Small intestine (tissue), 7 donors: ENCODE measurements at regions not wholly inside any gene's neighbourhood (a gene's known extent, or its start where the extent isn't known, plus 50 kb on each side); places are given as distances from the start of the nearest gene placed in this dataset.
A peak's percentile ranks its signal among the peaks of the same experiment; 100 is the strongest.
"Not testable (repeated sequence)": the region's sequence is repeated elsewhere in the genome, so short reads cannot be mapped to it uniquely, and the experiment has no call there.

ENCODE experiments used
- DNase-seq, 2 donors: peaks; one replicate each; pipeline versions ENCODE4 v3.0.0 to v3.0.0-alpha.2; 2013
- FAIRE-seq: peaks from 2 replicates; lab custom pipeline; 2012; peaks lifted over from hg19 to GRCh38; lab: Jason Lieb, UNC
- H3K27ac ChIP-seq, 3 donors: one replicate each; pipeline ENCODE4 v1.5.1; 2013; ENCODE audit warnings: low read length in 2 of 3, mild to moderate bottlenecking in 2 of 3, control low read depth in 1 of 3, inconsistent platforms in 1 of 3, low read depth in 1 of 3, moderate library complexity in 1 of 3
- H3K27me3 ChIP-seq, 3 donors: one replicate each; pipeline ENCODE4 v1.6.1; 2013; ENCODE audit warnings: low read length in 3 of 3, inconsistent platforms in 1 of 3; ENCODE audit not compliant: control insufficient read depth in 3 of 3, insufficient read depth in 3 of 3
- H3K36me3 ChIP-seq, 3 donors: one replicate each; pipeline ENCODE4 v1.6.1; 2013; ENCODE audit warnings: low read length in 3 of 3, inconsistent platforms in 1 of 3, low read depth in 1 of 3, mild to moderate bottlenecking in 1 of 3, moderate library complexity in 1 of 3; ENCODE audit not compliant: control insufficient read depth in 3 of 3, insufficient read depth in 2 of 3
- H3K4me1 ChIP-seq, 3 donors: one replicate each; pipeline ENCODE4 v1.6.1; 2013; ENCODE audit warnings: low read length in 2 of 3, inconsistent platforms in 1 of 3, low read depth in 1 of 3, mild to moderate bottlenecking in 1 of 3, moderate library complexity in 1 of 3; ENCODE audit not compliant: control insufficient read depth in 3 of 3, insufficient read depth in 2 of 3
- H3K4me3 ChIP-seq, 3 donors: one replicate each; pipeline ENCODE4 v1.5.1; 2013; ENCODE audit warnings: low read length in 3 of 3, control low read depth in 1 of 3, inconsistent platforms in 1 of 3, low read depth in 1 of 3, mild to moderate bottlenecking in 1 of 3, moderate library complexity in 1 of 3
- H3K9me3 ChIP-seq, 2 donors: one replicate each; pipeline ENCODE4 v1.6.1; 2013; ENCODE audit warnings: low read depth in 1 of 2, low read length in 1 of 2; ENCODE audit not compliant: control insufficient read depth in 2 of 2, insufficient read depth in 1 of 2
- WGBS, 3 donors: extraction: QIAGEN DNeasy Blood & Tissue Kit; methylation state at CpG; one replicate each; pipeline ENCODE4 v1.1.7; 2013; 5-methylcytosine and 5-hydroxymethylcytosine counted together
- donor health status: healthy with polysubstance abuse.
- donor health status: control.
- donor health status: control.
- donor health status: Bipolar disorder and iron deficiency.
- donor health status: healthy.

GRCh38 chr10:125415006-125415633, 254.8 kb upstream of the CTBP2 start:
- H3K9me3 ChIP-seq, result peaks cover 0 to 2% of the 10 kb centered on the region in 2 donors
- H3K4me3 ChIP-seq, result no peak overlapping the region
- H3K36me3 ChIP-seq, result no peaks in the 10 kb centered on the region
- WGBS, 3 donors, result 19 to 32% (median 30%) methylated on average over 16 of the region's 16 CpGs
- DNase-seq (peak in 1 of 2 donors; percentile 20), FAIRE-seq (no peak)
- no peak overlapping the region for H3K27ac ChIP-seq
- no peaks in the 10 kb centered on the region for H3K27me3 ChIP-seq
- H3K4me1 ChIP-seq, result no peaks in the 10 kb centered on the region

- WGBS, 3 donors, result 64 to 79% (median 73%) methylated on average over 2 of the region's 2 CpGs
- FAIRE-seq (no peak), DNase-seq (no peak)
- peaks cover 0 to 3% (median 0%) of the 10 kb centered on the region in 3 donors for H3K27me3 ChIP-seq
- no peaks in the 10 kb centered on the region for H3K9me3 ChIP-seq
- no peak overlapping the region for H3K27ac ChIP-seq
- H3K36me3 ChIP-seq, result no peaks in the 10 kb centered on the region
- H3K4me1 ChIP-seq, result no peaks in the 10 kb centered on the region
- no peak overlapping the region for H3K4me3 ChIP-seq
Measured at GRCh38 chr10:125411724-125412123, 251.4 kb upstream of the CTBP2 start.

- peaks cover 0 to 3% (median 0%) of the 10 kb centered on the region in 3 donors for H3K27me3 ChIP-seq
- 35 to 66% (median 50%) methylated on average over 5 of the region's 5 CpGs for WGBS, 3 donors
- DNase-seq (no peak), FAIRE-seq (no peak)
- no peaks in the 10 kb centered on the region for H3K4me1 ChIP-seq
- H3K36me3 ChIP-seq, result no peaks in the 10 kb centered on the region
- no peaks in the 10 kb centered on the region for H3K9me3 ChIP-seq
- H3K4me3 ChIP-seq, result no peak overlapping the region
- no peak overlapping the region for H3K27ac ChIP-seq
Measured at GRCh38 chr10:125409756-125410155, 249.4 kb upstream of the CTBP2 start.

GRCh38 chr10:125407557-125407956, 247.2 kb upstream of the CTBP2 start:
- no peaks in the 10 kb centered on the region for H3K36me3 ChIP-seq
- no peak overlapping the region for H3K27ac ChIP-seq
- no peak for FAIRE-seq
- WGBS, 3 donors, result 83 to 95% (median 85%) methylated on average over 1 of the region's 1 CpG
- no peaks in the 10 kb centered on the region for H3K9me3 ChIP-seq
- H3K4me1 ChIP-seq, result no peaks in the 10 kb centered on the region
- H3K4me3 ChIP-seq, result no peak overlapping the region
- peaks cover 0 to 3% (median 0%) of the 10 kb centered on the region in 3 donors for H3K27me3 ChIP-seq
- DNase-seq, result no peak

- FAIRE-seq (no peak), DNase-seq (peak in 1 of 2 donors; percentile 5)
- H3K4me3 ChIP-seq, result no peak overlapping the region
- H3K27ac ChIP-seq, result no peak overlapping the region
- no peaks in the 10 kb centered on the region for H3K4me1 ChIP-seq
- no peaks in the 10 kb centered on the region for H3K36me3 ChIP-seq
- H3K9me3 ChIP-seq, result no peaks in the 10 kb centered on the region
- WGBS, 3 donors, result 19 to 72% (median 54%) methylated on average over 3 of the region's 3 CpGs
- H3K27me3 ChIP-seq, result peaks cover 0 to 3% (median 0%) of the 10 kb centered on the region in 3 donors
Measured at GRCh38 chr10:125407000-125407502, 246.7 kb upstream of the CTBP2 start.

- not testable (repeated sequence) for H3K4me3 ChIP-seq, H3K9me3 ChIP-seq, H3K36me3 ChIP-seq, DNase-seq, H3K27ac ChIP-seq, H3K27me3 ChIP-seq, FAIRE-seq, H3K4me1 ChIP-seq
Measured at GRCh38 chr10:125404902-125405301, 244.5 kb upstream of the CTBP2 start.

GRCh38 chr10:125401462-125401861, 241.1 kb upstream of the CTBP2 start:
- no peak overlapping the region for H3K4me3 ChIP-seq

GRCh38 chr10:125399289-125399688, 238.9 kb upstream of the CTBP2 start:
- no peaks in the 10 kb centered on the region for H3K9me3 ChIP-seq
- H3K4me3 ChIP-seq, result no peak overlapping the region
- no peak for DNase-seq
- no peak for FAIRE-seq
- no peak overlapping the region for H3K27ac ChIP-seq
- H3K27me3 ChIP-seq, result no peaks in the 10 kb centered on the region
- H3K36me3 ChIP-seq, result no peaks in the 10 kb centered on the region
- WGBS, 3 donors, result 47 to 55% (median 47%) methylated on average over 3 of the region's 3 CpGs
- no peaks in the 10 kb centered on the region for H3K4me1 ChIP-seq

More at GRCh38 chr10:125401462-125401861, 241.1 kb upstream of the CTBP2 start:
- WGBS, 3 donors, result 86% methylated on average over 2 of the region's 2 CpGs
- H3K4me1 ChIP-seq, result no peaks in the 10 kb centered on the region
- FAIRE-seq (no peak), DNase-seq (no peak)
- no peaks in the 10 kb centered on the region for H3K27me3 ChIP-seq
- no peaks in the 10 kb centered on the region for H3K9me3 ChIP-seq
- no peak overlapping the region for H3K27ac ChIP-seq
- H3K36me3 ChIP-seq, result no peaks in the 10 kb centered on the region

- FAIRE-seq, result no peak
- Histone ChIP-seq H3K4me1 (no peaks in the 10 kb centered on the region), H3K27me3 (no peaks in the 10 kb centered on the region), H3K36me3 (no peaks in the 10 kb centered on the region), H3K27ac (no peak overlapping the region), H3K4me3 (no peak overlapping the region), H3K9me3 (no peaks in the 10 kb centered on the region)
- 21 to 56% (median 33%) methylated on average over 3 of the region's 3 CpGs for WGBS, 3 donors
- no peak for DNase-seq
Measured at GRCh38 chr10:125398270-125398669, 237.9 kb upstream of the CTBP2 start.
